ENCODE measurements at regions not wholly inside any gene's neighbourhood (a gene's known extent, or its start where the extent isn't known, plus 50 kb on each side); places are given as distances from the start of the nearest gene placed in this dataset.

DNA sequence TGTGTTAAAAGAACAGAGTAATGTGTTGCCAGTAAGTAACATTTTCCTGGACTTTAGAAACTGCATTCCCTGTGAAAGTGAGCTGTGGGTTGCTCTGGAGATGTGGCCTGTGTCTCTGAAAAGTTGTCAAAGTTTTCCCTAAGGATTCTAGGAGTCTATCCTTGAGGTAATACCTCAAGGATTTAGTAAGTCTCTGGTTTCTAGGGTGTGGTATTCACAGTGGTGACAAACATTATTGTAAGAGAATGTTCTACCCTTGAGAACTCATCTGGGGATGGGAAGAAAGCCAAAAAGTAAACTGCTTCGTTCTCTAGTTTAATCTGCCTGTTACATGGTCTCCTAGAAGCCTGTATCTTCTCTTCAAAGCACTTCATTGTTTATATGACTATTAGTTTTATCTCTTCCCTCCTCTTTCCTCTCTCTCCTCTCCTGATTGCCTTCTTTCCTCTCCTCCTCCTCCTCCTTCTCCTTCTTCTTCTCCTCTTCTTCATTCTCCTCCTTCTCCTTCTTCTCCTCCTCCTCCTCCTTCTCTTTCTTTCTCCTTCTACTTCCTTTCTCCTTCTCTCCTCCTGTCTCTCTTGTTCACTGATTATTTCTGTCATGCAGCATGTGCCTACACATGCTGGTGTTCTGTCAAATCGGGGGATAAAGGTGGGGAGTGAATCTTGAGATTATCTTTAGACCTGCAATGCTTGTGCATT is 321.3 kb downstream of the PTTG2 start (continued):
- TF ChIP-seq, protein P1, sequence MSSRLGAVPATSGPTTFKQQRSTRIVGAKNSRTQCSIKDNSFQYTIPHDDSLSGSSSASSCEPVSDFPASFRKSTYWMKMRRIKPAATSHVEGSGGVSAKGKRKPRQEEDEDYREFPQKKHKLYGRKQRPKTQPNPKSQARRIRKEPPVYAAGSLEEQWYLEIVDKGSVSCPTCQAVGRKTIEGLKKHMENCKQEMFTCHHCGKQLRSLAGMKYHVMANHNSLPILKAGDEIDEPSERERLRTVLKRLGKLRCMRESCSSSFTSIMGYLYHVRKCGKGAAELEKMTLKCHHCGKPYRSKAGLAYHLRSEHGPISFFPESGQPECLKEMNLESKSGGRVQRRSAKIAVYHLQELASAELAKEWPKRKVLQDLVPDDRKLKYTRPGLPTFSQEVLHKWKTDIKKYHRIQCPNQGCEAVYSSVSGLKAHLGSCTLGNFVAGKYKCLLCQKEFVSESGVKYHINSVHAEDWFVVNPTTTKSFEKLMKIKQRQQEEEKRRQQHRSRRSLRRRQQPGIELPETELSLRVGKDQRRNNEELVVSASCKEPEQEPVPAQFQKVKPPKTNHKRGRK (tag; IDR thresholded peaks at IDR 0.05), result peak; percentile 89
- TF ChIP-seq ZBTB8A (IDR thresholded peaks at IDR 0.05; ENCODE audit: partially characterized antibody) (no peak), HLTF (IDR thresholded peaks at IDR 0.05) (0 out of 2 replicates have a peak, but pooled peaks have one; percentile 39), ZNF79 (CRISPR knock-in tag; IDR thresholded peaks at IDR 0.05; ENCODE audit: low read depth) (no peak)
- TF ChIP-seq, protein P2, sequence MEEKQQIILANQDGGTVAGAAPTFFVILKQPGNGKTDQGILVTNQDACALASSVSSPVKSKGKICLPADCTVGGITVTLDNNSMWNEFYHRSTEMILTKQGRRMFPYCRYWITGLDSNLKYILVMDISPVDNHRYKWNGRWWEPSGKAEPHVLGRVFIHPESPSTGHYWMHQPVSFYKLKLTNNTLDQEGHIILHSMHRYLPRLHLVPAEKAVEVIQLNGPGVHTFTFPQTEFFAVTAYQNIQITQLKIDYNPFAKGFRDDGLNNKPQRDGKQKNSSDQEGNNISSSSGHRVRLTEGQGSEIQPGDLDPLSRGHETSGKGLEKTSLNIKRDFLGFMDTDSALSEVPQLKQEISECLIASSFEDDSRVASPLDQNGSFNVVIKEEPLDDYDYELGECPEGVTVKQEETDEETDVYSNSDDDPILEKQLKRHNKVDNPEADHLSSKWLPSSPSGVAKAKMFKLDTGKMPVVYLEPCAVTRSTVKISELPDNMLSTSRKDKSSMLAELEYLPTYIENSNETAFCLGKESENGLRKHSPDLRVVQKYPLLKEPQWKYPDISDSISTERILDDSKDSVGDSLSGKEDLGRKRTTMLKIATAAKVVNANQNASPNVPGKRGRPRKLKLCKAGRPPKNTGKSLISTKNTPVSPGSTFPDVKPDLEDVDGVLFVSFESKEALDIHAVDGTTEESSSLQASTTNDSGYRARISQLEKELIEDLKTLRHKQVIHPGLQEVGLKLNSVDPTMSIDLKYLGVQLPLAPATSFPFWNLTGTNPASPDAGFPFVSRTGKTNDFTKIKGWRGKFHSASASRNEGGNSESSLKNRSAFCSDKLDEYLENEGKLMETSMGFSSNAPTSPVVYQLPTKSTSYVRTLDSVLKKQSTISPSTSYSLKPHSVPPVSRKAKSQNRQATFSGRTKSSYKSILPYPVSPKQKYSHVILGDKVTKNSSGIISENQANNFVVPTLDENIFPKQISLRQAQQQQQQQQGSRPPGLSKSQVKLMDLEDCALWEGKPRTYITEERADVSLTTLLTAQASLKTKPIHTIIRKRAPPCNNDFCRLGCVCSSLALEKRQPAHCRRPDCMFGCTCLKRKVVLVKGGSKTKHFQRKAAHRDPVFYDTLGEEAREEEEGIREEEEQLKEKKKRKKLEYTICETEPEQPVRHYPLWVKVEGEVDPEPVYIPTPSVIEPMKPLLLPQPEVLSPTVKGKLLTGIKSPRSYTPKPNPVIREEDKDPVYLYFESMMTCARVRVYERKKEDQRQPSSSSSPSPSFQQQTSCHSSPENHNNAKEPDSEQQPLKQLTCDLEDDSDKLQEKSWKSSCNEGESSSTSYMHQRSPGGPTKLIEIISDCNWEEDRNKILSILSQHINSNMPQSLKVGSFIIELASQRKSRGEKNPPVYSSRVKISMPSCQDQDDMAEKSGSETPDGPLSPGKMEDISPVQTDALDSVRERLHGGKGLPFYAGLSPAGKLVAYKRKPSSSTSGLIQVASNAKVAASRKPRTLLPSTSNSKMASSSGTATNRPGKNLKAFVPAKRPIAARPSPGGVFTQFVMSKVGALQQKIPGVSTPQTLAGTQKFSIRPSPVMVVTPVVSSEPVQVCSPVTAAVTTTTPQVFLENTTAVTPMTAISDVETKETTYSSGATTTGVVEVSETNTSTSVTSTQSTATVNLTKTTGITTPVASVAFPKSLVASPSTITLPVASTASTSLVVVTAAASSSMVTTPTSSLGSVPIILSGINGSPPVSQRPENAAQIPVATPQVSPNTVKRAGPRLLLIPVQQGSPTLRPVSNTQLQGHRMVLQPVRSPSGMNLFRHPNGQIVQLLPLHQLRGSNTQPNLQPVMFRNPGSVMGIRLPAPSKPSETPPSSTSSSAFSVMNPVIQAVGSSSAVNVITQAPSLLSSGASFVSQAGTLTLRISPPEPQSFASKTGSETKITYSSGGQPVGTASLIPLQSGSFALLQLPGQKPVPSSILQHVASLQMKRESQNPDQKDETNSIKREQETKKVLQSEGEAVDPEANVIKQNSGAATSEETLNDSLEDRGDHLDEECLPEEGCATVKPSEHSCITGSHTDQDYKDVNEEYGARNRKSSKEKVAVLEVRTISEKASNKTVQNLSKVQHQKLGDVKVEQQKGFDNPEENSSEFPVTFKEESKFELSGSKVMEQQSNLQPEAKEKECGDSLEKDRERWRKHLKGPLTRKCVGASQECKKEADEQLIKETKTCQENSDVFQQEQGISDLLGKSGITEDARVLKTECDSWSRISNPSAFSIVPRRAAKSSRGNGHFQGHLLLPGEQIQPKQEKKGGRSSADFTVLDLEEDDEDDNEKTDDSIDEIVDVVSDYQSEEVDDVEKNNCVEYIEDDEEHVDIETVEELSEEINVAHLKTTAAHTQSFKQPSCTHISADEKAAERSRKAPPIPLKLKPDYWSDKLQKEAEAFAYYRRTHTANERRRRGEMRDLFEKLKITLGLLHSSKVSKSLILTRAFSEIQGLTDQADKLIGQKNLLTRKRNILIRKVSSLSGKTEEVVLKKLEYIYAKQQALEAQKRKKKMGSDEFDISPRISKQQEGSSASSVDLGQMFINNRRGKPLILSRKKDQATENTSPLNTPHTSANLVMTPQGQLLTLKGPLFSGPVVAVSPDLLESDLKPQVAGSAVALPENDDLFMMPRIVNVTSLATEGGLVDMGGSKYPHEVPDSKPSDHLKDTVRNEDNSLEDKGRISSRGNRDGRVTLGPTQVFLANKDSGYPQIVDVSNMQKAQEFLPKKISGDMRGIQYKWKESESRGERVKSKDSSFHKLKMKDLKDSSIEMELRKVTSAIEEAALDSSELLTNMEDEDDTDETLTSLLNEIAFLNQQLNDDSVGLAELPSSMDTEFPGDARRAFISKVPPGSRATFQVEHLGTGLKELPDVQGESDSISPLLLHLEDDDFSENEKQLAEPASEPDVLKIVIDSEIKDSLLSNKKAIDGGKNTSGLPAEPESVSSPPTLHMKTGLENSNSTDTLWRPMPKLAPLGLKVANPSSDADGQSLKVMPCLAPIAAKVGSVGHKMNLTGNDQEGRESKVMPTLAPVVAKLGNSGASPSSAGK (IDR thresholded peaks at IDR 0.05), result peak; percentile 85
- TF ChIP-seq, protein P3, sequence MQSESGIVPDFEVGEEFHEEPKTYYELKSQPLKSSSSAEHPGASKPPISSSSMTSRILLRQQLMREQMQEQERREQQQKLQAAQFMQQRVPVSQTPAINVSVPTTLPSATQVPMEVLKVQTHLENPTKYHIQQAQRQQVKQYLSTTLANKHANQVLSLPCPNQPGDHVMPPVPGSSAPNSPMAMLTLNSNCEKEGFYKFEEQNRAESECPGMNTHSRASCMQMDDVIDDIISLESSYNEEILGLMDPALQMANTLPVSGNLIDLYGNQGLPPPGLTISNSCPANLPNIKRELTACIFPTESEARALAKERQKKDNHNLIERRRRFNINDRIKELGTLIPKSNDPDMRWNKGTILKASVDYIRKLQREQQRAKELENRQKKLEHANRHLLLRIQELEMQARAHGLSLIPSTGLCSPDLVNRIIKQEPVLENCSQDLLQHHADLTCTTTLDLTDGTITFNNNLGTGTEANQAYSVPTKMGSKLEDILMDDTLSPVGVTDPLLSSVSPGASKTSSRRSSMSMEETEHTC (IDR thresholded peaks at IDR 0.05), result no peak
- TF ChIP-seq, protein P4, sequence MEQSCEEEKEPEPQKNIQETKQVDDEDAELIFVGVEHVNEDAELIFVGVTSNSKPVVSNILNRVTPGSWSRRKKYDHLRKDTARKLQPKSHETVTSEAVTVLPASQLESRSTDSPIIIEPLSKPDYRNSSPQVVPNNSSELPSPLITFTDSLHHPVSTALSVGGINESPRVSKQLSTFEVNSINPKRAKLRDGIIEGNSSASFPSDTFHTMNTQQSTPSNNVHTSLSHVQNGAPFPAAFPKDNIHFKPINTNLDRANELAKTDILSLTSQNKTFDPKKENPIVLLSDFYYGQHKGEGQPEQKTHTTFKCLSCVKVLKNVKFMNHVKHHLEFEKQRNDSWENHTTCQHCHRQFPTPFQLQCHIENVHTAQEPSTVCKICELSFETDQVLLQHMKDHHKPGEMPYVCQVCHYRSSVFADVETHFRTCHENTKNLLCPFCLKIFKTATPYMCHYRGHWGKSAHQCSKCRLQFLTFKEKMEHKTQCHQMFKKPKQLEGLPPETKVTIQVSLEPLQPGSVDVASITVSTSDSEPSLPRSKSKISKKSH (CRISPR knock-in tag; IDR thresholded peaks at IDR 0.05), result no peak

Data from K562 (cell line).